ENCODE measurements at regions not wholly inside any gene's neighbourhood (a gene's known extent, or its start where the extent isn't known, plus 50 kb on each side); places are given as distances from the start of the nearest gene placed in this dataset.

- TF ChIP-seq EZH2phosphoT487 (IDR thresholded peaks at IDR 0.05; ENCODE audit: low read length) (no peak), EZH2 (optimal IDR thresholded peaks at IDR 0.05; ENCODE audit: low read depth, low read length) (no peak)
- no peaks in the 10 kb centered on the region for H3K9me3 ChIP-seq (replicated peaks; ENCODE audit: insufficient read depth, low read length)
- H3K4me1 ChIP-seq (ENCODE audit: low read length): peaks cover 17% of the 10 kb centered on the region
- H3K36me3 ChIP-seq (replicated peaks; ENCODE audit: insufficient read depth, low read length): no peaks in the 10 kb centered on the region
- H3K79me2 ChIP-seq (ENCODE audit: low read length): no peaks in the 10 kb centered on the region
- no peak overlapping the region for H3K9ac ChIP-seq (ENCODE audit: low read length)
- H3F3A ChIP-seq (ENCODE audit: insufficient read depth, low read length): 0 out of 2 replicates have a peak, but pooled peaks cover 4% of the 10 kb centered on the region
- H3K4me2 ChIP-seq (ENCODE audit: low read depth, low read length): no peak overlapping the region
- no peaks in the 10 kb centered on the region for H4K20me1 ChIP-seq (ENCODE audit: insufficient read depth, low read length)
- DNase-seq: no peak
- H2AFZ ChIP-seq (ENCODE audit: low read length): no peak overlapping the region
- no peak overlapping the region for H3K4me3 ChIP-seq (ENCODE audit: low read length)
- no peaks in the 10 kb centered on the region for H3K27me3 ChIP-seq (replicated peaks; ENCODE audit: insufficient read depth, low read length)
- no peaks in the 10 kb centered on the region for H3K9me2 ChIP-seq (replicated peaks; ENCODE audit: insufficient read depth, low read length)
- no peak overlapping the region for H3K27ac ChIP-seq (ENCODE audit: low read length)
Measured at GRCh38 chr6:112801468-112802080, 454.4 kb downstream of the RFPL4B start.

GRCh38 chr6:112802144-112802543, 455.0 kb downstream of the RFPL4B start:
- Histone ChIP-seq H3K4me2 (ENCODE audit: low read depth, low read length) (no peak overlapping the region), H3K9me3 (replicated peaks; ENCODE audit: insufficient read depth, low read length) (no peaks in the 10 kb centered on the region), H3K9me2 (replicated peaks; ENCODE audit: insufficient read depth, low read length) (no peaks in the 10 kb centered on the region), H3K27me3 (replicated peaks; ENCODE audit: insufficient read depth, low read length) (no peaks in the 10 kb centered on the region), H3K36me3 (replicated peaks; ENCODE audit: insufficient read depth, low read length) (no peaks in the 10 kb centered on the region), H3K4me1 (ENCODE audit: low read length) (peaks cover 17% of the 10 kb centered on the region), H3K79me2 (ENCODE audit: low read length) (no peaks in the 10 kb centered on the region), H3K4me3 (ENCODE audit: low read length) (no peak overlapping the region), H3K27ac (ENCODE audit: low read length) (no peak overlapping the region), H2AFZ (ENCODE audit: low read length) (no peak overlapping the region), H4K20me1 (ENCODE audit: insufficient read depth, low read length) (no peaks in the 10 kb centered on the region), H3K9ac (ENCODE audit: low read length) (no peak overlapping the region), H3F3A (ENCODE audit: insufficient read depth, low read length) (0 out of 2 replicates have a peak, but pooled peaks cover 4% of the 10 kb centered on the region)
- DNase-seq: no peak
- TF ChIP-seq EZH2 (optimal IDR thresholded peaks at IDR 0.05; ENCODE audit: low read depth, low read length) (no peak), CTCF (IDR thresholded peaks at IDR 0.05; ENCODE audit: low read length) (no peak), EZH2phosphoT487 (IDR thresholded peaks at IDR 0.05; ENCODE audit: low read length) (no peak)

DNA sequence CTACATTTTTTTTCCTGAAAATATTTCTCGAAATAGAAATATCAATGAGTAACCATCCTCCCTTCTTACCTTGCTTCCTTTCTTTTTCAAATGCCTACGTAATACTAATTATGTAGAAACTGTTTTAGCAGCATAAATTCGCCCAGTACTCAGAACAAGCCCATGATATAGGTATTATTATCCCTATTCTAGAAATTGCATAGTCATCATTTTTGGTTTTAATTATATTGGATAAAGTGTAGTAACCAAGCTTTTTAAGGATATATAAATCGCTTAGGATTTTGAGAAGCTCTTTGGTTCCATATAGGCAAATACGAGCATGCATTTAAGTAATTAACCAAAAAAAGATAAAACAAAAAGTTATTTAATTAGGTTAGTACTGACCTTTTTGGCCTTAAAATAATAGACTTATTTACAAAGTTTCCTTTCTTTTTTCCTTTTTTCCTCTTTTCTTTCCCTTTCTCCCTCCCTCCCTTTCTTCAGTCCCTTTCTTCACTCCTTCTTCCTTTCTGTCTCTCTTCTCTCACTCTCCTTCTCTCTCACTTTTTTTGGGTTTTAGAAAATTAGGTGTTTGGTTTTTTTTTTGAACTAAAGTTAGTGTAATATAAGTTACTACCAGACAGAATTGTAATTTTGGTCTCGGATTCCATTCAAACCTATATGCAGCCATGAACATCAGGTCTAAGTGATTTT, 457.7 kb downstream of the RFPL4B start:
- no peak overlapping the region for H3K4me3 ChIP-seq (ENCODE audit: low read length)
- H3K27me3 ChIP-seq (replicated peaks; ENCODE audit: insufficient read depth, low read length): no peaks in the 10 kb centered on the region
- no peak for TF ChIP-seq EZH2phosphoT487 (IDR thresholded peaks at IDR 0.05; ENCODE audit: low read length)
- no peak for TF ChIP-seq CTCF (IDR thresholded peaks at IDR 0.05; ENCODE audit: low read length)
- TF ChIP-seq EZH2 (optimal IDR thresholded peaks at IDR 0.05; ENCODE audit: low read depth, low read length): no peak
- no peaks in the 10 kb centered on the region for H3K36me3 ChIP-seq (replicated peaks; ENCODE audit: insufficient read depth, low read length)
- no peak for DNase-seq
- no peaks in the 10 kb centered on the region for H3K79me2 ChIP-seq (ENCODE audit: low read length)
- H3K4me1 ChIP-seq (ENCODE audit: low read length): peaks cover 10% of the 10 kb centered on the region
- H2AFZ ChIP-seq (ENCODE audit: low read length): no peak overlapping the region
- H3F3A ChIP-seq (ENCODE audit: insufficient read depth, low read length): 0 out of 2 replicates have a peak, but pooled peaks cover under 1% of the 10 kb centered on the region
- H4K20me1 ChIP-seq (ENCODE audit: insufficient read depth, low read length): no peaks in the 10 kb centered on the region
- H3K4me2 ChIP-seq (ENCODE audit: low read depth, low read length): no peak overlapping the region
- no peaks in the 10 kb centered on the region for H3K9me3 ChIP-seq (replicated peaks; ENCODE audit: insufficient read depth, low read length)
- no peak overlapping the region for H3K9ac ChIP-seq (ENCODE audit: low read length)
- H3K27ac ChIP-seq (ENCODE audit: low read length): no peak overlapping the region
- H3K9me2 ChIP-seq (replicated peaks; ENCODE audit: insufficient read depth, low read length): no peaks in the 10 kb centered on the region

Data from MM.1S (cell line).